ENCODE measurements at regions not wholly inside any gene's neighbourhood (a gene's known extent, or its start where the extent isn't known, plus 50 kb on each side); places are given as distances from the start of the nearest gene placed in this dataset.

DNA sequence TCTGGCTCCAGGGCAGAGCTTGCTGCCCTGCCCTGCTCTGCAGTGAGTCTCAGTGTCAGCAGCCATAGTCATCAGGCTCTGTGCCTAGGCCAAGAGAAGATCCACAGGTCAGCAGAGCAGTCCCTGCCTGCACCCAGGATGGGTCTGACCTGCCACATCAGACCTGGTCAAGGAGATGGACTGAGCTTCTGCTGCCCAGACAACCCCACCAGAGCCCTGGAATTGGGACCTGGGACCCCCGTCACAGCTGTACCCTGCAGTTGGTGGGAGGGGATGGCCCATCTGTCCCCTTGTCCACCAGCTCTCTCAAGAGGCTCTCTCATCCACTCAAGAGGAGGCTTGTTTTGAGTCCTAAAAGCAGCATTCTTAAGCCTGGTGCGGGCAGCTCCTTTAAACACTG is 142.6 kb downstream of the TFCP2L1 start:
- Histone ChIP-seq H3K36me3 (ENCODE audit: insufficient read depth, low read length) (no peaks in the 10 kb centered on the region), H3K9ac (ENCODE audit: low read length) (no peak overlapping the region), H3K4me2 (ENCODE audit: low read length) (no peak overlapping the region), H3K4me3 (ENCODE audit: low read length) (no peak overlapping the region), H3K9me2 (ENCODE audit: insufficient read depth, low read length) (no peaks in the 10 kb centered on the region), H4K20me1 (ENCODE audit: insufficient read depth) (no peaks in the 10 kb centered on the region), H3K27me3 (ENCODE audit: insufficient read depth, low read depth, low read length) (no peaks in the 10 kb centered on the region), H3F3A (ENCODE audit: insufficient read depth, low read length, poor library complexity, severe bottlenecking) (no peaks in the 10 kb centered on the region), H3K9me3 (ENCODE audit: low read length) (no peaks in the 10 kb centered on the region), H3K27ac (ENCODE audit: low read length) (no peak overlapping the region), H2AFZ (ENCODE audit: low read depth, low read length) (no peak overlapping the region), H3K79me2 (replicated peaks; ENCODE audit: insufficient read depth, low read length) (no peaks in the 10 kb centered on the region)
- TF ChIP-seq SMC3 (conservative IDR thresholded peaks at IDR 0.05; ENCODE audit: poor library complexity) (no peak), POLR2AphosphoS5 (IDR thresholded peaks at IDR 0.05) (no peak), RAD21 (conservative IDR thresholded peaks at IDR 0.05) (no peak), MXI1 (conservative IDR thresholded peaks at IDR 0.05; ENCODE audit: poor library complexity, severe bottlenecking) (no peak), EP300 (conservative IDR thresholded peaks at IDR 0.05; ENCODE audit: poor library complexity, severe bottlenecking) (no peak), TAF1 (IDR thresholded peaks at IDR 0.05; ENCODE audit: low read depth) (no peak), EZH2 (IDR thresholded peaks at IDR 0.05; ENCODE audit: borderline replicate concordance, insufficient read depth, low read length, poor library complexity, severe bottlenecking) (no peak)
- TF ChIP-seq, protein P1, sequence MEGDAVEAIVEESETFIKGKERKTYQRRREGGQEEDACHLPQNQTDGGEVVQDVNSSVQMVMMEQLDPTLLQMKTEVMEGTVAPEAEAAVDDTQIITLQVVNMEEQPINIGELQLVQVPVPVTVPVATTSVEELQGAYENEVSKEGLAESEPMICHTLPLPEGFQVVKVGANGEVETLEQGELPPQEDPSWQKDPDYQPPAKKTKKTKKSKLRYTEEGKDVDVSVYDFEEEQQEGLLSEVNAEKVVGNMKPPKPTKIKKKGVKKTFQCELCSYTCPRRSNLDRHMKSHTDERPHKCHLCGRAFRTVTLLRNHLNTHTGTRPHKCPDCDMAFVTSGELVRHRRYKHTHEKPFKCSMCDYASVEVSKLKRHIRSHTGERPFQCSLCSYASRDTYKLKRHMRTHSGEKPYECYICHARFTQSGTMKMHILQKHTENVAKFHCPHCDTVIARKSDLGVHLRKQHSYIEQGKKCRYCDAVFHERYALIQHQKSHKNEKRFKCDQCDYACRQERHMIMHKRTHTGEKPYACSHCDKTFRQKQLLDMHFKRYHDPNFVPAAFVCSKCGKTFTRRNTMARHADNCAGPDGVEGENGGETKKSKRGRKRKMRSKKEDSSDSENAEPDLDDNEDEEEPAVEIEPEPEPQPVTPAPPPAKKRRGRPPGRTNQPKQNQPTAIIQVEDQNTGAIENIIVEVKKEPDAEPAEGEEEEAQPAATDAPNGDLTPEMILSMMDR (IDR thresholded peaks at IDR 0.05; ENCODE audit: poor library complexity, severe bottlenecking), result no peak
- TF ChIP-seq, protein P2, sequence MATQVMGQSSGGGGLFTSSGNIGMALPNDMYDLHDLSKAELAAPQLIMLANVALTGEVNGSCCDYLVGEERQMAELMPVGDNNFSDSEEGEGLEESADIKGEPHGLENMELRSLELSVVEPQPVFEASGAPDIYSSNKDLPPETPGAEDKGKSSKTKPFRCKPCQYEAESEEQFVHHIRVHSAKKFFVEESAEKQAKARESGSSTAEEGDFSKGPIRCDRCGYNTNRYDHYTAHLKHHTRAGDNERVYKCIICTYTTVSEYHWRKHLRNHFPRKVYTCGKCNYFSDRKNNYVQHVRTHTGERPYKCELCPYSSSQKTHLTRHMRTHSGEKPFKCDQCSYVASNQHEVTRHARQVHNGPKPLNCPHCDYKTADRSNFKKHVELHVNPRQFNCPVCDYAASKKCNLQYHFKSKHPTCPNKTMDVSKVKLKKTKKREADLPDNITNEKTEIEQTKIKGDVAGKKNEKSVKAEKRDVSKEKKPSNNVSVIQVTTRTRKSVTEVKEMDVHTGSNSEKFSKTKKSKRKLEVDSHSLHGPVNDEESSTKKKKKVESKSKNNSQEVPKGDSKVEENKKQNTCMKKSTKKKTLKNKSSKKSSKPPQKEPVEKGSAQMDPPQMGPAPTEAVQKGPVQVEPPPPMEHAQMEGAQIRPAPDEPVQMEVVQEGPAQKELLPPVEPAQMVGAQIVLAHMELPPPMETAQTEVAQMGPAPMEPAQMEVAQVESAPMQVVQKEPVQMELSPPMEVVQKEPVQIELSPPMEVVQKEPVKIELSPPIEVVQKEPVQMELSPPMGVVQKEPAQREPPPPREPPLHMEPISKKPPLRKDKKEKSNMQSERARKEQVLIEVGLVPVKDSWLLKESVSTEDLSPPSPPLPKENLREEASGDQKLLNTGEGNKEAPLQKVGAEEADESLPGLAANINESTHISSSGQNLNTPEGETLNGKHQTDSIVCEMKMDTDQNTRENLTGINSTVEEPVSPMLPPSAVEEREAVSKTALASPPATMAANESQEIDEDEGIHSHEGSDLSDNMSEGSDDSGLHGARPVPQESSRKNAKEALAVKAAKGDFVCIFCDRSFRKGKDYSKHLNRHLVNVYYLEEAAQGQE (IDR thresholded peaks at IDR 0.05; ENCODE audit: borderline replicate concordance), result no peak

DNA sequence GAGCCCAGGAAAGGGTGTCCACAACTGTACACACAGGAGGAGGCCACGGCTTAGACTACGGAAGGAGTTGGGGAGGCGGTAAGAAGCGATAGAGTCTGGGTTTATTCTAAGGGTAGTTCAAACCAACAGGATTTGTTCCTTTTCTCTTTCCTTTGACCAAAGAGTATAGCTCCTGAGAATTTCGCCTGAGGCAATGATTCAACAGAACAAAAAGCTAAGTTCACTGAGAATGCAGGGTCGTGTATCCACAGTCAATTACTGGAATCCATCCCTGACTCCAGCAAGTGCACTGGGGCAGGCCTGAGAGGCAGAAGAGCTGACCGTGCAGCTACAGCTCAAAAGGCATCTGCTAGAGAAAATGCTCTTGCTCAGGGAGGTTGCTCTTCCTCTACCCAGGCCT is 140.9 kb downstream of the TFCP2L1 start:
- no peak overlapping the region for H3K4me2 ChIP-seq (ENCODE audit: low read length)
- H2AFZ ChIP-seq (ENCODE audit: low read depth, low read length), result no peak overlapping the region
- H3K9me2 ChIP-seq (ENCODE audit: insufficient read depth, low read length), result no peaks in the 10 kb centered on the region
- H3F3A ChIP-seq (ENCODE audit: insufficient read depth, low read length, poor library complexity, severe bottlenecking), result no peaks in the 10 kb centered on the region
- H3K9ac ChIP-seq (ENCODE audit: low read length), result no peak overlapping the region
- no peaks in the 10 kb centered on the region for H3K79me2 ChIP-seq (replicated peaks; ENCODE audit: insufficient read depth, low read length)
- H3K27me3 ChIP-seq (ENCODE audit: insufficient read depth, low read depth, low read length), result no peaks in the 10 kb centered on the region
- H3K27ac ChIP-seq (ENCODE audit: low read length), result no peak overlapping the region
- no peaks in the 10 kb centered on the region for H4K20me1 ChIP-seq (ENCODE audit: insufficient read depth)
- H3K9me3 ChIP-seq (ENCODE audit: low read length), result no peaks in the 10 kb centered on the region
- TF ChIP-seq POLR2AphosphoS5 (IDR thresholded peaks at IDR 0.05), result no peak
- TF ChIP-seq, protein P1 (IDR thresholded peaks at IDR 0.05; ENCODE audit: poor library complexity, severe bottlenecking), result no peak
- TF ChIP-seq RAD21 (conservative IDR thresholded peaks at IDR 0.05), result no peak
- TF ChIP-seq TAF1 (IDR thresholded peaks at IDR 0.05; ENCODE audit: low read depth), result no peak
- TF ChIP-seq EP300 (conservative IDR thresholded peaks at IDR 0.05; ENCODE audit: poor library complexity, severe bottlenecking), result no peak
- TF ChIP-seq, protein P2 (IDR thresholded peaks at IDR 0.05; ENCODE audit: borderline replicate concordance), result no peak
- no peak for TF ChIP-seq MXI1 (conservative IDR thresholded peaks at IDR 0.05; ENCODE audit: poor library complexity, severe bottlenecking)
- no peak for TF ChIP-seq SMC3 (conservative IDR thresholded peaks at IDR 0.05; ENCODE audit: poor library complexity)
- TF ChIP-seq EZH2 (IDR thresholded peaks at IDR 0.05; ENCODE audit: borderline replicate concordance, insufficient read depth, low read length, poor library complexity, severe bottlenecking), result no peak
- H3K4me3 ChIP-seq (ENCODE audit: low read length), result no peak overlapping the region
- no peaks in the 10 kb centered on the region for H3K36me3 ChIP-seq (ENCODE audit: insufficient read depth, low read length)

Data from neural cell (in vitro differentiated cells).